GM10266 (cell line): ENCODE measurements at regions not wholly inside any gene's neighbourhood (a gene's known extent, or its start where the extent isn't known, plus 50 kb on each side); places are given as distances from the start of the nearest gene placed in this dataset.

Experiments used
- DNase-seq: peaks from one replicate; pipeline ENCODE4 v3.0.0; 2012; ENCODE audit errors: extremely low spot score
- CTCF ChIP-seq: IDR thresholded peaks from 2 replicates; pipeline ENCODE4 v1.5.1; 2012; ENCODE audit warnings: mild to moderate bottlenecking, low read depth; ENCODE audit not compliant: control insufficient read depth, insufficient read depth; ENCODE audit errors: missing control alignments

GRCh38 chrX:121581885-121582284 is 534.5 kb downstream of the GLUD2 start:
- no peak for DNase-seq
- TF ChIP-seq CTCF = no peak

DNA sequence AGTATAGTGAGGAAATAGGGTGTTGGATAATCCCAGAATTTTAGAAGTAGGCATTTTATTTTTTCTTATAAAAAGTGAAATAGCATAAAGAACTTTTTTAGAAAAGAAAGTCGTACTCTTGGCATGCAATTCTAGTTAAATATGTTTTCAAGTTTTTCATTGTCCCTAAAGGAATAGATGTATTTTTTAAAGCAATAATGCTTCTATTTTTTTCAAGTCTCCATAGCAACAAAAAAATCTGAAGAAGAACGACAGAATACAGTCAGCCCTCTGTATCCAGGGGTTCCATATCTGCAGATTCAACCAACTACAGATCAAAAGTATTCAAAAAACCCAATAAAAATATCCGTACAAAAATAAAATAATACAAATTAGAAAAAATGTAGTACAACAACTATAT is 538.2 kb downstream of the GLUD2 start:
- no peak for DNase-seq
- no peak for TF ChIP-seq CTCF

DNA sequence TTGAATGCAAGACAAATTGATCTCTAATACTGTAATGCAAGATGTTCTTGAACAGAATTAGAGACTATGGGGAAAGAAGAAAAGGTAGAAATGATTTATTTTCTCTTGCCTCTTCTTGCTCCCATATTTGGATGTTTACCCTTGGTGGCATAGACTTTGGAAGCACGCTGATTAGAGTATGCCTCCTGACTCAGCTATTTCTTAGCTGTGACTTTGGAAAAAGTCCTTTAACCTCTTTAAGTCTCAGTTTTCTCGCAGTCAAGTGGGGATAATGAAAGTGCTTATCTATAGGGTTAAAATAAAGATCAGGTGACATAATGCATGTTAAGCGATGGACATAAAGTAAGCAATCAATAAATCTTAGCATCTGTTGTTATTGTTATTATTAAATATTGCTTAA is 545.5 kb downstream of the GLUD2 start:
- no peak for DNase-seq
- no peak for TF ChIP-seq CTCF

DNA sequence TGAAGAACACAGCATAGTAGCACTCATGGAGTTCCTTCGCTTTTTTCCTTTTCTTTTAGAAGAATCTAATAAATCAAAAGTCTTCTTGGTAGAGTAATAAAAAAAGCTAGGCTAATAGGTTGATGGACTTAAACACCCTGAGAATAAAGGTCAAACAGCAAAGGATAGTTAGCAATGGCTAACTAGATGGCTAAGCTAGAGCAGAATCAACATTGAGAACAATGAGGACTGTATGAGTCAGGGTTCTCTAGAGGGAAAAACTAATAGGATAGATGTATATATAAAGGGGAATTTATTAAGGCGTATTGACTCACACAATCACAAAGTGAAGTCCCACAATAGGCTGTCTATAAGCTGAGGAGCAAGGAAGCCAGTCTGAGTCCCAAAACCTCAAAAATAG is 550.9 kb downstream of the GLUD2 start:
- no peak for TF ChIP-seq CTCF
- DNase-seq = no peak

GRCh38 chrX:121635141-121635540 is 587.7 kb downstream of the GLUD2 start:
- DNase-seq = no peak
- no peak for TF ChIP-seq CTCF

- no peak for TF ChIP-seq CTCF
- no peak for DNase-seq
These were observed 592.4 kb downstream of the GLUD2 start for GRCh38 chrX:121639781-121640180.

GRCh38 chrX:121641560-121641959 is 594.1 kb downstream of the GLUD2 start:
- DNase-seq = no peak
- TF ChIP-seq CTCF = no peak

DNA sequence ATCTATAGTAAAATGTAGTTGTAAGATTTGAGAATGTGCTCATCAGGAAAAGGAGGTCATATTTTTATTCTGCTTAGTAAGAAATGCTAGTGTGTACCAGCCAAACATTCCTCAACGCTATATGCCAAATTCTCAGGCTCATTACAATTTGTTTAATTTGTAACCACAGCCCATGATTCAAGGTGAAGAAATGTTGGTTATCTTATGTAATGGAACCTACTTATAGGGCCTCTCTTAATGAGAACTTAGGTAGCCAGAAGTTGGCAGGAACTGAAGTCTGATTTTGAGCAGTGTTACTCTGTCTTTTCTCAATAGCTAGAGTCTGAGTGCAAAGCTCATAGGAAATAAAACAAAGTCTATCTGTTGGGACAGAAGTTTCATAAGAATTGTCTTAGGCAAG is 595.0 kb downstream of the GLUD2 start:
- no peak for DNase-seq
- TF ChIP-seq CTCF = no peak
